Type B pancreatic cell (in vitro differentiated cells): ENCODE measurements at regions not wholly inside any gene's neighbourhood (a gene's known extent, or its start where the extent isn't known, plus 50 kb on each side); places are given as distances from the start of the nearest gene placed in this dataset.

Experiments
- DNase-seq: peaks from one replicate; pipeline ENCODE4 v3.0.0; 2021; ENCODE audit warnings: mixed read lengths; ENCODE audit not compliant: unreplicated experiment; ENCODE audit errors: extremely low spot score
- H3K27ac Mint-ChIP-seq: 2 replicates; pipeline ENCODE4 v1.8.0; 2021; ENCODE audit warnings: mild to moderate bottlenecking, mixed read lengths
- H3K27me3 Mint-ChIP-seq: 2 replicates; pipeline ENCODE4 v1.8.0; 2021; ENCODE audit warnings: mixed read lengths
- H3K36me3 Mint-ChIP-seq: 2 replicates; pipeline ENCODE4 v1.8.0; 2021; ENCODE audit warnings: mixed read lengths
- H3K4me1 Mint-ChIP-seq: one replicate; pipeline ENCODE4 v1.8.0; 2021; ENCODE audit warnings: mixed read lengths; ENCODE audit not compliant: unreplicated experiment
- H3K4me3 Mint-ChIP-seq: 2 replicates; pipeline ENCODE4 v1.8.0; 2021; ENCODE audit warnings: mild to moderate bottlenecking, mixed read lengths
- H3K9me3 Mint-ChIP-seq: 2 replicates; pipeline ENCODE4 v1.8.0; 2021; ENCODE audit warnings: mixed read lengths
- CTCF ChIP-seq: fragments of 200-600 bp; sonication (generic); conservative IDR thresholded peaks from 2 replicates; pipeline ENCODE4 v1.5.0; 2021; ENCODE audit warnings: antibody characterized with exemption, mild to moderate bottlenecking

GRCh38 chr3:89577637-89578530 lies 470.5 kb downstream of the EPHA3 start:
- H3K36me3 Mint-ChIP-seq: no peaks in the 10 kb centered on the region
- no peaks in the 10 kb centered on the region for H3K9me3 Mint-ChIP-seq
- H3K27me3 Mint-ChIP-seq: peaks cover 16% of the 10 kb centered on the region
- DNase-seq: no peak
- H3K4me3 Mint-ChIP-seq: peak overlapping the region; percentile 26
- H3K4me1 Mint-ChIP-seq: peaks cover 14% of the 10 kb centered on the region
- no peak for TF ChIP-seq CTCF
- no peak overlapping the region for H3K27ac Mint-ChIP-seq

GRCh38 chr3:89580859-89581258 lies 473.4 kb downstream of the EPHA3 start:
- TF ChIP-seq CTCF: no peak
- Mint-ChIP-seq H3K36me3 (no peaks in the 10 kb centered on the region), H3K9me3 (no peaks in the 10 kb centered on the region), H3K27ac (no peak overlapping the region), H3K4me3 (no peak overlapping the region), H3K27me3 (peaks cover 13% of the 10 kb centered on the region), H3K4me1 (peaks cover 14% of the 10 kb centered on the region)
- no peak for DNase-seq

GRCh38 chr3:89584398-89584797 lies 477.0 kb downstream of the EPHA3 start:
- Mint-ChIP-seq H3K27ac (no peak overlapping the region), H3K27me3 (peaks cover 11% of the 10 kb centered on the region), H3K9me3 (no peaks in the 10 kb centered on the region), H3K36me3 (no peaks in the 10 kb centered on the region), H3K4me1 (no peaks in the 10 kb centered on the region), H3K4me3 (no peak overlapping the region)
- no peak for DNase-seq
- no peak for TF ChIP-seq CTCF

- no peaks in the 10 kb centered on the region for H3K9me3 Mint-ChIP-seq
- H3K4me3 Mint-ChIP-seq: no peak overlapping the region
- H3K27ac Mint-ChIP-seq: no peak overlapping the region
- H3K36me3 Mint-ChIP-seq: no peaks in the 10 kb centered on the region
- no peak for TF ChIP-seq CTCF
- peaks cover 5% of the 10 kb centered on the region for H3K27me3 Mint-ChIP-seq
- DNase-seq: no peak
- H3K4me1 Mint-ChIP-seq: no peaks in the 10 kb centered on the region
Measured at GRCh38 chr3:89586256-89586655, 478.8 kb downstream of the EPHA3 start.

GRCh38 chr3:89586676-89587075 lies 479.3 kb downstream of the EPHA3 start:
- Mint-ChIP-seq H3K27ac (no peak overlapping the region), H3K4me3 (no peak overlapping the region), H3K36me3 (no peaks in the 10 kb centered on the region), H3K9me3 (no peaks in the 10 kb centered on the region), H3K27me3 (peaks cover 5% of the 10 kb centered on the region), H3K4me1 (no peaks in the 10 kb centered on the region)
- TF ChIP-seq CTCF: no peak
- DNase-seq: no peak
